ENCODE measurements at regions not wholly inside any gene's neighbourhood (a gene's known extent, or its start where the extent isn't known, plus 50 kb on each side); places are given as distances from the start of the nearest gene placed in this dataset.

GRCh38 chr1:221841983-221842335 is 100.1 kb upstream of the DUSP10 start:
- TF ChIP-seq CTCF (conservative IDR thresholded peaks at IDR 0.05): no peak
- Histone ChIP-seq H3K9me3 (ENCODE audit: control insufficient read depth, low read length) (no peaks in the 10 kb centered on the region), H3K36me3 (ENCODE audit: control insufficient read depth, insufficient read depth, low read length) (no peaks in the 10 kb centered on the region), H3K27ac (ENCODE audit: low read depth, low read length) (no peak overlapping the region), H3K4me1 (ENCODE audit: control insufficient read depth, insufficient read depth, low read length) (peaks cover 7% of the 10 kb centered on the region), H3K27me3 (ENCODE audit: control insufficient read depth, insufficient read depth, low read length, poor library complexity, severe bottlenecking) (no peaks in the 10 kb centered on the region), H3K9ac (ENCODE audit: extremely low read depth, low read length, poor library complexity, severe bottlenecking) (no peak overlapping the region), H3K4me3 (ENCODE audit: low read length) (no peak overlapping the region)
- H3K4me1 Mint-ChIP-seq: peaks cover 14% of the 10 kb centered on the region
- H3K27ac Mint-ChIP-seq: no peak overlapping the region
- H3K4me3 Mint-ChIP-seq: no peak overlapping the region
- H3K27me3 Mint-ChIP-seq (ENCODE audit: insufficient read depth): no peaks in the 10 kb centered on the region
- no peaks in the 10 kb centered on the region for H3K9me3 Mint-ChIP-seq
- no peaks in the 10 kb centered on the region for H3K36me3 Mint-ChIP-seq (ENCODE audit: low read depth)
- DNase-seq: no peak

- no peak for TF ChIP-seq CTCF (conservative IDR thresholded peaks at IDR 0.05)
- no peaks in the 10 kb centered on the region for H3K9me3 Mint-ChIP-seq
- H3K4me1 Mint-ChIP-seq: peaks cover 13% of the 10 kb centered on the region
- no peaks in the 10 kb centered on the region for H3K9me3 ChIP-seq (ENCODE audit: control insufficient read depth, low read length)
- no peaks in the 10 kb centered on the region for H3K36me3 ChIP-seq (ENCODE audit: control insufficient read depth, insufficient read depth, low read length)
- no peak overlapping the region for H3K27ac ChIP-seq (ENCODE audit: low read depth, low read length)
- no peaks in the 10 kb centered on the region for H3K36me3 Mint-ChIP-seq (ENCODE audit: low read depth)
- WGBS, 2 experiments (ENCODE audit: insufficient coverage in 1 of 2, insufficient read length in 1 of 2): 68 to 82% methylated on average over 2 to 4 of the region's 4 CpGs
- no peak overlapping the region for H3K4me3 Mint-ChIP-seq
- H3K27ac Mint-ChIP-seq: no peak overlapping the region
- H3K4me1 ChIP-seq (ENCODE audit: control insufficient read depth, insufficient read depth, low read length): peaks cover 7% of the 10 kb centered on the region
- no peak overlapping the region for H3K4me3 ChIP-seq (ENCODE audit: low read length)
- no peak overlapping the region for H3K9ac ChIP-seq (ENCODE audit: extremely low read depth, low read length, poor library complexity, severe bottlenecking)
- no peaks in the 10 kb centered on the region for H3K27me3 Mint-ChIP-seq (ENCODE audit: insufficient read depth)
- H3K27me3 ChIP-seq (ENCODE audit: control insufficient read depth, insufficient read depth, low read length, poor library complexity, severe bottlenecking): no peaks in the 10 kb centered on the region
- DNase-seq: no peak
Observed at GRCh38 chr1:221841251-221841982, 99.5 kb upstream of the DUSP10 start.

- Mint-ChIP-seq H3K9me3 (no peaks in the 10 kb centered on the region), H3K4me3 (no peak overlapping the region), H3K27me3 (ENCODE audit: insufficient read depth) (no peaks in the 10 kb centered on the region), H3K36me3 (ENCODE audit: low read depth) (no peaks in the 10 kb centered on the region), H3K27ac (no peak overlapping the region), H3K4me1 (peaks cover 8% of the 10 kb centered on the region)
- WGBS, 2 experiments (ENCODE audit: insufficient coverage in 1 of 2, insufficient read length in 1 of 2): 91 to 100% methylated on average over 2 to 5 of the region's 5 CpGs
- no peaks in the 10 kb centered on the region for H3K27me3 ChIP-seq (ENCODE audit: control insufficient read depth, insufficient read depth, low read length, poor library complexity, severe bottlenecking)
- no peak for TF ChIP-seq CTCF (conservative IDR thresholded peaks at IDR 0.05)
- H3K9ac ChIP-seq (ENCODE audit: extremely low read depth, low read length, poor library complexity, severe bottlenecking): no peak overlapping the region
- H3K4me1 ChIP-seq (ENCODE audit: control insufficient read depth, insufficient read depth, low read length): peaks cover 2% of the 10 kb centered on the region
- H3K4me3 ChIP-seq (ENCODE audit: low read length): no peak overlapping the region
- DNase-seq: no peak
- H3K36me3 ChIP-seq (ENCODE audit: control insufficient read depth, insufficient read depth, low read length): no peaks in the 10 kb centered on the region
- H3K9me3 ChIP-seq (ENCODE audit: control insufficient read depth, low read length): no peaks in the 10 kb centered on the region
- H3K27ac ChIP-seq (ENCODE audit: low read depth, low read length): no peak overlapping the region
Observed at GRCh38 chr1:221840511-221841243, 98.8 kb upstream of the DUSP10 start.
